GM19397 (cell line): ENCODE measurements at regions not wholly inside any gene's neighbourhood (a gene's known extent, or its start where the extent isn't known, plus 50 kb on each side); places are given as distances from the start of the nearest gene placed in this dataset.

Experiments
- ATAC-seq: cut with Tn5 transposase; IDR thresholded peaks from one replicate; pipeline ENCODE4 v1.9.1; 2021; ENCODE audit warnings: mild to moderate bottlenecking, moderate library complexity; ENCODE audit not compliant: unreplicated experiment

DNA sequence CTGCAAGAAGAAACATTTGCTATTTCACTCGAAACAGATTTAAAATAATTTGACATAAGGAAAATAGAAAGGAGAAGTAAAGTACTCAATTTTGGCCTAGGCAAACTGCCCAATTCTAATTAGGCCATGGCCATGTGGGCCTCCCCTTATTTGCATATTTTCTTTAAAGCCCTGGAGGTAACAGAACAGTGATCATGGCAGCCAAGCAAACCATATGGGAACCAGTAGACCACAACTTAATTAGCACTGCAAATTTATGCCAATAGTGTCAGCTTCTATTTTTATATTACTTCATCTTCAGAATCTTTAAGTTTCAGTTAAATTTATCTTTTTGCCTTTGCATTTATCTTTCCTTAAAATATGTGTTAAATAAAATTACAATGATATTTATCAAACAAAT is 63.3 kb upstream of the THSD7A start:
- no peak for ATAC-seq

DNA sequence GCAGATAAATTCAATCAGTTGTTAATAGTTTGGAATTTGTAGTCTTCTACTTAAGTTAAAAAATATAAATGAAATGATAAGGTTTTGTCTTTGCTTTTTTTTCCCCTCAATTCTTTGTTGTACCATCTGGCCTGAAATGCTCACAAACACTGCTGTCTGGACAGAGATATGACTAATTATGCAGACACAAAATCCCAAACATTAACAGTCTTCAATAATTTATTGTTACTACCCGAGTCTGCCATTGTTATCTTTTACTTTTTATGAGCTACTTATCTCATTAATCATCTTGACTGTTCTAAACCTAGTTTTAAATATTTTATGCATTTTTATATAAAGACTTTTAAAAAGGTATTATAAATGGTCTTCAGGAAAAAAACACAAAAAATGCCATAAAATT is 64.7 kb upstream of the THSD7A start:
- no peak for ATAC-seq

DNA sequence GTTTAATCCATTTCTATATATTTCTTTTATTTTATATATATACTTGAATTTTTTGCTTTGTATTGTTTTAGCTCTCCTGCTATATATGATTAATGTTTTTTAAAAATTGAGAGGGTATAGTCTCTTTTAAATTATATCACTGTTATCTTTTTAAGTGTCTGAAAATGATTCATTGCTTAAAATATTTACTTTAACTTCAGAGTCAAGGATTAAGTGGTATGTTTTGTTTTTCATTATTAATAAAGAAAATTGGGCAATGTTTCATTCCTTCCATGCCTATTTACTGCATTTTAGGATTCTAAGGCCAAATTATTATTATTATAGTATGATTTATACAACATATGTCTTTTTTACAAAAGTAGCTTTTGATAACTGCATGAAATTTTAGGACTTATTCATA is 67.2 kb upstream of the THSD7A start:
- no peak for ATAC-seq

DNA sequence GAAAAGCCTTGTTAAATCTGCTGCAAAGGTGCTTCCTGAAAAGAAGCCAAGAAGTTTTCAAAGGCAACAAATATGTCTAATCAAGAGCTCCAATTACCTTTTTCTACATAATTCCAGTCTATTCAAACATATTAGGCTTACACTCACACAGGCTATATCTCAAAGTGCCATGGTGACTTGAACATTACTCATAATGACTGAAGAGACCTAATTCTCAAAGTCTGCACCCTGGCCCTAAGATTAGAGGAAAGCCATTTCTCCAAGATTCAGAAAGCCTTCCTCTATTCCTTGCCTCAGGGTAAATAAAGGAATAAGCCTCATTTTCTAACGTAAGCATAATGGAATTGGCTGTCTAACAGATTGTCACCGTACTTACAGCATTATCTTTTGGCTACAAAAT is 78.3 kb upstream of the THSD7A start:
- no peak for ATAC-seq

DNA sequence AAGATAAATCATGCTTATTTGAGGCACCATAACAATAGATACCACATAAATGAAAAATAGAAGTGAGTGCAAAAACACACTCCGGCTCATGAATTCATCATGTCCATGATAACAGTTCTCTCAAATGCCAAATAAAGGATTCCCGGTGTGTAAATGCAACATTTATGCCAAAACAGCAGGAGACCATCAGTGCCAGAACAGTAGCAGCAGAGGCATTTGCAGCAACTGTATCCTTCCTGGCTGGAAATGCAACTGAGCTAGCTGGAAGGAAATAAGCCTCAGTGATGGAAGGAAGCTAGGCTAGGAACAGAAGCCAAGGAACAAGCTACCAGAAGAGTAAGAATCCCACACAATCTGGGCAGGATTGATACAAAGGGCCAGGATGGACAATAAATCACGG is 79.9 kb upstream of the THSD7A start:
- ATAC-seq = no peak

DNA sequence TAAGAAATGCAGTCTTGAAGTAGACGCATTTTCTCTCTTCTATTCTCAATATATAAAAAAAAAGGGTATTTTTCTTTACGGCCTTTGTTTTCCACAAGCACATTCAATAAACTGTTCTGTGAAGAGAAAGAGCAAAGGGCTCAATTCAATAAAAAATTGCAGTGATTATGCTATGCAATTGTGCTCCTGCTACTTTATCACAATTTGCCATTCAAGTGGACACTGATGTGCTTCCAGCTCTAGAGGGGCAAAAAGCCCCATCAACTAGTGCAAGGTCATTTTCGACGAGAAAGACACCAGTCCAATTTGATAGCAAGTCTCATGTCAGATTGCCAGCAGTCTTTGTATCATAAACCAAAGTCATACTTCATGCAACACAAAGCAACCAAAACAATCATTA is 82.6 kb upstream of the THSD7A start:
- ATAC-seq = no peak

DNA sequence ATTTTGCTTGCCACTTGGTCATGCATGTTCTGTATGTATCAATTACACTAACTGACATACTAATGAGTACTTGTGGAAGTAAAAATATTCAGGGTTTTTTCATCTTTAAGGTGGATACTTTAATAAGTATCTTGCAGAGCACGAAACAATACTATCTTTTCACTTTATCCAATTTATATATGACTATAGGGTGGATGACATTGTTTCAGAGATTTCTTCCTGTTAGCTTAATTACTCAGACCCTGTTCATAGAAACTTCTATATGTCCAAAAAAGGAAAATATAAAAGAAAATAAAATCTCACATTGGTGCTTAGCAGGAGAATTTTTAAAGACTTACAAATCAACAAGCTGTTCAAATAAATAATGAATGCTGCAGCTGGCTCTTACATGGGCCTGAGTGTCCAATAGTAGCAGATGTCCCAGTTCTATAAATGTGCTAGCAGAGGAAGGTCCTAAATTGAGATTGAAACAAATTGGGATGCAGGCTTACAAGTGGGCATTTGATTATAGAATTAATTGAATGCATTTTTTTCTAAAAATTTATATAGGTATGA is 91.5 kb upstream of the THSD7A start:
- no peak for ATAC-seq

DNA sequence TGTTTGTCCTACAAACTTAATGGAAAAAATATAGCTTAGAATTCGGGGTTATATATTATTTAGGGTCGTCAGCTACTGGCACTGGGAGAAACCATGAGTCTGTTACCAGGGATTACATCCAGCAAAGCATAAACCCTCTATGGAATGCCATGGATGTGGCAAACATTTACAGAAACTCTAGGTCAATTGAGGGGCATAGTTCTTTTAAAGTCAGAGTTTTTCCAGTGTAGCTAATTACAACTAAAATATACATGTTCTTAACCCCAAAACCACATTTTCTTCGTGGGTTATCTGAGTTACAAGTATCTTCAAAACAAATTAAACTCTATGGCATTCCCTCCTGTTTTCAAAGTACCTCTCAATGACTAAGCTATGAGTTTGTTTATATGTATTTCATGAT is 99.3 kb upstream of the THSD7A start:
- no peak for ATAC-seq

DNA sequence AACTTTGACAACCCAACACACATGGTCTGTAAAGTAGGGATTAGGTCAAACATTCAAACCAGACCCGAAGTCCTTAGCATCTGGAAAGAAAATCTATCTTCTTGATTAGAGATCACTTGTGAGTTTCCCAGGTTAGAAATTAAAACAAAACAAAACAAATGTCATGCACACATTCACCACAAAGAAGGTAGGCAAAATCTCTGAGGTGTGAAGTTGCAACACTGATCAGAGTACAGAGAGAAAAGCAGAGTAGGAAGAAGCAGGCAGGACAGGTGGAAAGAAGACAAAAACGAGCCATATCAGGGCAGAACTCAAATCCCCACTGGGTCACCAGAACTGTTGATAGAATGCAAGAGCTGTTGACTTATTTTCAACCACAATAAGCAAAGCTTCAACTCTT is 102.8 kb upstream of the THSD7A start:
- ATAC-seq = no peak

DNA sequence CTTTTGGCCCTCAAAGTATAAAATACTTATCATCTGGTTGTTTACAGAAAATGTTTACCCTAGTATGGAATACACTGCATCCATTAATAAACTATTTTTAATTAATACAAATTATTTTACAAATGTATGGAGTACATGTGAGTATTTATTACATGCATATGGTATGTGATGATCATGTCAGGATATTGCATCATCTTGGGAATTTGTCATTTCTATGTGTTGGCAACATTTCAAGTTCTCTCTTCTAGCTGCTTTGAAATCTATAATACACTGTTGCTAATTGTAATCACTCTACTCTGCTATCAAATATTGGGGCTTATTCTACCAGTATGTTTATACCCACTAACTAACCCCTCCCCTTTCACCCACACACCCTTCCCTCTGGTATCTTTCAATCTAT is 103.9 kb upstream of the THSD7A start:
- no peak for ATAC-seq

DNA sequence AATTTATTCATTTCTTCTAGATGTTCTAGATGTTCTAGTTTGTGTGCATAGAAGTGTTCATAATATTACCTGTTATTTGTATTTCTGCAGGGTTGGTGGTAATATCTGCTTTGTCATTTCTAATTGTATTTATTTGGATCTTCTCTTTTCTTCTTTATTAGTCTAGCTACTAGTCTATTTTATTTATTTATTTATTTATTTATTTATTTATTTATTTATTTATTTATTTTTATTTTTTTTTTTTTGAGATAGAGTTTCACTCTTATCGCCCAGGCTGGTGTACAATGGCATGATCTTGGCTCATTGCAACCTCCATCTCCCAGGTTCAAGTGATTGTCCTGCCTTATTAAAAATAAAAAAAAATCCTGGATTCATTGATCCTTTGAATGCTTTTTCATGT is 114.8 kb upstream of the THSD7A start:
- no peak for ATAC-seq

DNA sequence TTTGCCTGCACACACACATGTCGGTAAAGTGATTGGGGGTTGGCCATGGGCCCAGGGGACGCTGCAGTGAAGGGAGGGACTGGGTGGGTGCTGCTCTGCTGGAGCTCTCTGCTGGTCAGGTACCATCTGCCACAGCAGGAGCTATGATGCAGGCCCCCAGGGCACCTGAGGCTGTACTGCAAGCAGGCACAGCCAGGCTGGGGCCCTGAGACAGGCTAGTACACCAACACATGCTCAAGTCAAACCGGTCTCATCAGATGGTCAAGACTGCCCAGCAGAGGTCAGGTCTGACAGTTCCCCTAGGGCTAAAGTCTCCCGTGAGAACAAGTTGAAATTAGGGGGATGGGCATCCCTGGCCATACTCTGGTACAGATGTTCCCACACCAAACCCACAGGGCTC is 118.3 kb upstream of the THSD7A start:
- no peak for ATAC-seq

DNA sequence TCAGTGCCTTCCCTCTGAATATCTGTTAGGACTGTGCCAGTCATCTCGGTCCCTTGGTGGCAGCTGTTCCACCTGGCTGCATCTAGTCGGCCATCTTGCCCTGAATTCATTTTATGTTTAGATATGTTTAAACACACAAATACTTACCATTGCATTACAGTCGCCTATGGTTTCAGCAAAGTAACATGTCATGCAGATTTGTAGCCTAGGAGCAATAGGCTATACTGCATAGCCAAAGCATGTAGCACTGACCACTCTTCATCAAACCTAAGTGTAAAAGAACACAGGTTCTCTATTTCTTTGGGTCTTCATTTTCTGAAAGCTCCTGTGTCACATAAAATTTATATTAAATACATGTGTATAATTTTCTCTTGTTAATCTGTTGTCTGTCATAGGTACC is 118.9 kb upstream of the THSD7A start:
- ATAC-seq = no peak

DNA sequence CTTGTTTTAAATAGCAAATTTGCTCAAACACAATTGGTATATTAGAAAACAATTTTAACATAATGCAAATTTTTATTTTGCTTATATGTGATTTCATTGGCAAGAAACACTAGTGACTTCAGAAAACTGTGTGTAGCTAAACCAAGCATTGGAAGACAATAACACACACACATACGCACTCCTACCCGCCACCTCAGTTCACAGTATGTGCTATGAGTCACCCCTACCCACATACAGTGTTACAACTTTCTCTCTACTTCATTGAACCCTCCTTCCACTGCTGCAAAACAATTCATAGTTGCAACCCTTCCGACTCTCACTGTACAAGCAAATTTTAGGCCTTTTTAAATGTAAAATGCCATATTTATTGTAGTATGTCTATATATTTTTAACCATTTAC is 119.9 kb upstream of the THSD7A start:
- ATAC-seq = no peak

DNA sequence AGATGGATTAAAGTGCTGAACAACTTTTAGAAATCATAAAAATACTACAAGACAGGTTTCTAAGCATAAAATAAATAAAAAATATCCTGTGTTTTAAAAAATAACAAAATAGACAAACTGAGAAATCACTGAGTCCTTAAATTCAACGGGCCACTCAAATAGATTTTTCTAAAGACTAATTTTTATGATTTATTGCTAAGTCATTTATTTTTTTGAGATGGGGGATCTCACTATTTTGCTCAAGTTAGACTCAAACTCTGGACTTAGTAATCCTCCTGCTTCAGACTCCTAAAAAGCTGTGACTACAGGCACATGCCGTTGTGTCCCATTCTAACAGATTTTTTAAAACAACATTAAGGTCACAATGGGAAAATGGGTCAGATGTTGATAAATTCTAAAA is 121.0 kb upstream of the THSD7A start:
- no peak for ATAC-seq

DNA sequence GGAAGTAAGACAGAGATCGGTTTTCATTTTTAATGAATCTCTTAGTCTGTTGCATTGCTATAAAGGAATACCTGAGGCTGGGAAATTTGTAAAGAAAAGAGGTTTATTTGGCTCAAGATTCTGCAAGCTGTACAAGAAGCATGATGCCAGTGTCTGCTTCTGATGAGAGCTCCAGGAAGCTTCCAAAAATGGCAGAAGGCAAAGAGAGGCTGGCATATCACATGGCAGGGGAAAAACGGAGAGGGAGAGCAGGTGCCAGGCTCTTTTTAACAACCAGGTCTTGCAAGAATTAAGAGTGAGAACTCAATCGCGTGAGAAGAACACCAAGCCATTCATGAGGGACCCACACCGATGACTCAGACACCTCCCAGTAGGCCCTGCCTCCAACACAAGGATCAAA is 125.0 kb upstream of the THSD7A start:
- ATAC-seq = no peak

DNA sequence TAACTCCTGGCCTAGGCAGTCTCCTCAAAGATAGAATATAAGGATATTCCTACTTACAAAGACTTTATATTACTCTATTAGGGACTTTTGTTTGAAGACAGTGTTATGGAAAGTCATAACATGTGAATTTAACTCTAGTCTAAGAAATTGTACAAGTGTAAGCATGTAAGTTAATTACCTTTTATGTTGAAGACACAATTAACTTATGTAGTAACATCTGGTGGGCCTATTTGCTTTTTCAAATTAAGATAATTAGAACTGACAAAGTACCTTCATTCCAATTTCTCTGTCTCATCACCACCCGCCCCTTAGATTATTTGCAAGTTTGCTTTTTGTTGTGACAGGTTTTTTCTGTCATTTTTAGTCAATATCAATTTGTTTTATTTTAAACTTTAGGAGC is 126.0 kb upstream of the THSD7A start:
- no peak for ATAC-seq

DNA sequence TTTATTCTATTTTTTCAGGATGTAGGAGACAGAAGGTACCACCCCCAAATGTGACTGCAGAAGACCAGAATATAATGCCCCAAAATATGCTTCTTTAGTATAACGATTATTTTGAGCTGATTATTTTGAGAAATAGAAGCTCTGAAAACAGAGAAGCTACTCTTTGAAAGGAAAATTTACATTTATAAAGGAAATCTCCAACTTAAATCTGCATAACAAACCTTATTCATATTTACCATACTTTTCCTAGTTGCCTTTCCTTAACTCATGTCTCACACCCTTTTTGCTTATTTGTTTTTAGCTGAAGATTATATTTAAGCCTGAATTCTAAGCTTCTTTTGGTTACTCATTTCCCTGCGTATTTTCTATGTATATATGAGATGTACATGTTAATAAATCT is 127.1 kb upstream of the THSD7A start:
- ATAC-seq = no peak

DNA sequence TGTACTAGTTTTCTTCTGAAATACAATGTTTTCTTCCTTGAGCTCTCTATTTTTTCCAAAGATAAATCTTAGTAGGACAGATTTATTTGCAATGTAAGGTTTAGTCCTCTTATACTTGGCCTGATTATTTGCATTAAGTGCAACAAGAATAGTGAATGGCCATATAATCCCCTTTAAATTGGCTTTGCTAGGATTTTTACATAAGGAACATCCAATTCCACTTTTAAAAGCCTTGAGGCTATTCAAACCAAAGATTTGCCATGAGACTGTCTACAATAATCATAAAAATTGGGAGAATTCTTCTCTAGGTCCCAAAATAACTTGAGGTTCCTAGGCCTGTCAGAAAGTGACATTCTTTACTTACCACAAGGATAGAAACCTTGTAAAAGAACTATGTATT is 128.6 kb upstream of the THSD7A start:
- no peak for ATAC-seq

DNA sequence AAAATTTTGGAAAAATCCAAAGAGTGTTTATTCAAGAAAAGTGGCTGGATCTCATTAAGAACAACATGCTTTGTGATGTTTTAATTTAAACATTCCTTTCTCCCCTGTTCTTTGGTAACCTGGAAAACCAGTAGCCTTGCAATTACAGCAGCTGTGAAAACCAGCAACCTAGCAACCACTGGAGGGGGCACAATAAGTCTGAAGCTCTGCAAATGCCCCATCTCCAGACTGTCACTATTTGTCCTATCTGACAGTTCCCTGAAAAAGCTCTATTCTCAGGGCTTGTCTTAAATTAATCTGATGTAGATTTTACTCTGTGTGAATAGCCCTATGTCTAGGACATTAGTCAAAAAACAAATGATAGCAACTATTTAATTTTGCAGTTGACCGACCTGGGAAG is 137.6 kb upstream of the THSD7A start:
- no peak for ATAC-seq

DNA sequence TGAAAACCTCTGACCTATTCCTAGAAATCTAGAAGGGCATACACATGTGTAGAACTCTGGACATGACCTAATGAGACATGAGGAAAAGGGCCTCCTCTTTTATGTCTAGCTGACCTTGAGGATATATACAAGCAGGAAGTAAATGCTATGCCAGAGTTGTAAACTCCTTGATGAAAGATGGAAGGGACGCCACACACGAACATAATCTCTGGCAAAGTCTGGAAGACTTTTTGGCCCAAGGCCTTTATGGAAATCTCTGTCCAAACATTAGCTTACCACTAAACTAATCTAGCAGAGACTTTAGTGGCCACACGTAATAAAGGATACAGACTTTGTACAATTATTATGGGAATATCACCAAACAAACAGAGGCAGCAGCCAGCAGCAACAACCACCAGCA is 138.1 kb upstream of the THSD7A start:
- no peak for ATAC-seq

DNA sequence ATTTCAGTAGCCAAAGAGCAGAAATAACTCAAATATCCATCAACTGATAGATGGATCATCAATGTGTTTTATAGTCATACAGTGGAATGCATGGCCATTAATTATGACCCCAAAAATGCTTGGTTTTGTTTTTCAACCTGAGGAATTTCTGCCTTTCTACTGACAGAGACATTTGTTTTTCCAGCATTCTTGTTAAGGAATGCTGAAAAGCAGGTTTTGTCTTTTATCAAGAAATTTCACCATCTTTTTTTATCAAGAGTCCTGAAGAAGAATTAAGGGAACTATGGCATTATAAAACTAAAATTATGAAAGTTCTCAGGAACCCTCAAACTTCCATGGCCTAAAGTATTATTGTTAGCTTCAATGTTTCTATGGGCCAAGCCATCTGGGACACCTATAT is 153.4 kb upstream of the THSD7A start:
- no peak for ATAC-seq

DNA sequence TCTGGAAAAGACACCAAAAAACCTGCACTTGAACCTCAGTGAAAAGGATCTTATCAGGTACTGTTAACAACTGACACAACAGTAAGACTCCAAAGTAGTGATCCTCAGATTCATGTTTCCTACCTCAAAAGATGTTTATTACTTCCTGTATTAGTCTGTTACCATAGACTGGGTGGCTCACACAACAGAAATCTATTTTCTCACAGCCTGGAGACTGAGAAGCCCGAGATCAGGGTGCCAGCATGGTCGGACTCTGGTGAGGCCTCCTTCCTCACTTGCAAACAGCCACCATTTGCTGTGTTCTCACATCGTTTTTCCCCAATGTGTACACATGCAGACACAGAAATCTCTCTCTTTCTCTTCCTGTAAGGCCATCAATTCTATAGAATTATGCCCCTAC is 154.0 kb upstream of the THSD7A start:
- no peak for ATAC-seq

DNA sequence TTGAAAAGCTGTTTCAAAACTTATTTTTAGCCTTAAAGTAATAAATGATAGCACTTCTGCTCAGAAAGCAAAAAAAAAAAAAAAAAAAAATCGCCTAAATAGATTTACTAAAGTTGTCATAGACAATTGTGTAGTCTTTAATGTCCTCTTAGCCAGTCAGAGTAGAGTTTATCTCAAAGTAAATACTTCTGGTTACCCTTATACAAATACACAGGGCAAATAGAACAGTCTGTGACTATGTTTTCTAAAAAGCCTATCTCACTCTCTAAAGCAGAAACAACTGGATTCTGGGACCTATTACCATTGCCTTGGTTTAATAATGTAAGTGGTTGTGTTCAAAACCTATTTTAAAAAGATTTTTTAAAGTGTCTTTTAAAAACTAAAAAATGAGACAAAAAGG is 156.2 kb upstream of the THSD7A start:
- ATAC-seq = no peak
